ENCODE measurements at regions not wholly inside any gene's neighbourhood (a gene's known extent, or its start where the extent isn't known, plus 50 kb on each side); places are given as distances from the start of the nearest gene placed in this dataset.

- Histone ChIP-seq H3K27ac (ENCODE audit: control insufficient read depth, insufficient read depth) (no peak overlapping the region), H3K4me1 (ENCODE audit: control insufficient read depth, insufficient read depth, low read length) (no peaks in the 10 kb centered on the region), H3K79me2 (ENCODE audit: control insufficient read depth, insufficient read depth, low read length) (no peaks in the 10 kb centered on the region), H3K27me3 (replicated peaks in 1 of 2; ENCODE audit: control insufficient read depth in 2 of 2, insufficient read depth in 2 of 2, low read length in 1 of 2) (no peaks in the 10 kb centered on the region), H3K4me2 (ENCODE audit: control insufficient read depth, insufficient read depth) (no peak overlapping the region), H4K20me1 (ENCODE audit: control insufficient read depth, insufficient read depth) (no peaks in the 10 kb centered on the region), H3K4me3 (no peak overlapping the region), H2AFZ (ENCODE audit: control insufficient read depth, low read depth, low read length) (no peak overlapping the region), H3K9me3 (replicated peaks; ENCODE audit: control insufficient read depth, insufficient read depth, low read length) (no peaks in the 10 kb centered on the region), H3K9ac (ENCODE audit: control insufficient read depth, insufficient read depth, low read length) (no peak overlapping the region), H3K36me3 (ENCODE audit: control insufficient read depth in 2 of 2, insufficient read depth in 2 of 2, low read length in 1 of 2) (no peaks in the 10 kb centered on the region)
- ChIA-PET RAD21 (ENCODE audit: unreplicated experiment) (interaction anchor here (1.0 kb wide), 1 partner anchor 202 kb away, joined by 3 read pairs; no protein-coding TSS in a partner anchor), POLR2A (no interaction called here), CTCF (interaction anchor here (1.5 kb wide), 1 partner anchor 298 kb away, joined by 4 read pairs; no protein-coding TSS in a partner anchor), SMC1A (ENCODE audit: uncharacterized antibody, unreplicated experiment) (interaction anchor here (0.8 to 1.7 kb wide), 2 partner anchors 192 to 708 kb away, joined by 3 to 6 read pairs; no protein-coding TSS in a partner anchor)
- ATAC-seq (no peak), FAIRE-seq (no peak), DNase-seq (ENCODE audit: low read depth, low spot score) (no peak)
- in situ Hi-C loops (cut with MboI), result no loop called here
- intact Hi-C loops (cut with micrococcal nuclease; ENCODE audit: unreplicated experiment), result no loop called here
- WGBS (ENCODE audit: insufficient coverage, insufficient replicate concordance, low lambda C conversion rate, missing lambda C conversion rate), result 69% methylated on average over 3 of the region's 3 CpGs
- TF ChIP-seq KAT2A (conservative IDR thresholded peaks at IDR 0.05; ENCODE audit: control insufficient read depth, low read depth, low read length) (no peak), FOS (IDR thresholded peaks at IDR 0.05; ENCODE audit: borderline replicate concordance, extremely low read depth, insufficient read length) (no peak), NBN (IDR thresholded peaks at IDR 0.05) (no peak), BCL11A (IDR thresholded peaks at IDR 0.05; ENCODE audit: low read depth, low read length) (no peak), HSF1 (IDR thresholded peaks at IDR 0.05; ENCODE audit: low read depth, low read length) (no peak), ZNF687 (IDR thresholded peaks at IDR 0.05) (no peak), BRCA1 (IDR thresholded peaks at IDR 0.05; ENCODE audit: low read depth, low read length) (no peak), ASH2L (IDR thresholded peaks at IDR 0.05; ENCODE audit: borderline replicate concordance, low read depth) (no peak)
- no TSS peak for BruUV-seq (replicated peaks)
Measured at GRCh38 chr1:168640836-168641235, 64.4 kb downstream of the XCL1 start.
